ENCODE measurements at regions not wholly inside any gene's neighbourhood (a gene's known extent, or its start where the extent isn't known, plus 50 kb on each side); places are given as distances from the start of the nearest gene placed in this dataset.
A peak's percentile ranks its signal among the peaks of the same experiment; 100 is the strongest.

DNA sequence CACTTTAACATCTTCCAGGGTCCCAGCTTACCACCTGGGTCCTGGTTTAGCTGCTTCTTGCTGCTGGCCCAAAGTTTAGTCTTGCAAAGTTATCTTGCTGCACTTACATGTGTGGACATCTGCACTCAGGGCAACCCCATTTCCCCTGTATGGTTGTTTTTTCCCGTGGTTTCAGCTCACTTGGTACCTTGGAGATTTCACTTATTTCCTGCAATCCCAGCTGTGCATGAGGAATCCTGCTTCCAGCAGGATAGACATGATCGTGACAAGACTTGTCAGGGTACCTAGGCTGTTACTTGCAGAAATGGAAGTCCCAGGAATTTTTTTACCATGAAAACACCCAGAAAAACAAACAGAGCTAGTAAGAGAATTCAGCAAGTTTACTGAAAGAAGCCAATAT, 95.9 kb upstream of the LEP start:
- DNase-seq: no peak

DNA sequence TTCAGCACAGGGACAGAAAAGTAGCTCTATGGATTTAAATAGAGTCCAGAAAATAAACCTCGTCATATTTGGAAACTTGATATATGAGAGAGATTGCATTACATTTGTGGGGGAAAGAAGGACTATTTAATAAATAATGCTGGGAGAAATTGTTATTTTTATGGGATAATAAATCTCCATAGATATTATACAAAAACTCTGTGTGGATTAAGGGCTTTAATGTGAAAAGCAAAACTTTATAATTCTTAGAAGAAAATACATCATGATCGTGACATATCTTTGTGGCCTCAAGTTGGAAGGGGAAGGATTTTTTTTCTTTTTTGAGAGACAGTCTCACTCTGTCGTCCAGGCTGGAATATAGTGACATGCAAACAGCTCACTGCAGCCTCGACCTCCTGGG, 95.0 kb upstream of the LEP start:
- no peak for DNase-seq

DNA sequence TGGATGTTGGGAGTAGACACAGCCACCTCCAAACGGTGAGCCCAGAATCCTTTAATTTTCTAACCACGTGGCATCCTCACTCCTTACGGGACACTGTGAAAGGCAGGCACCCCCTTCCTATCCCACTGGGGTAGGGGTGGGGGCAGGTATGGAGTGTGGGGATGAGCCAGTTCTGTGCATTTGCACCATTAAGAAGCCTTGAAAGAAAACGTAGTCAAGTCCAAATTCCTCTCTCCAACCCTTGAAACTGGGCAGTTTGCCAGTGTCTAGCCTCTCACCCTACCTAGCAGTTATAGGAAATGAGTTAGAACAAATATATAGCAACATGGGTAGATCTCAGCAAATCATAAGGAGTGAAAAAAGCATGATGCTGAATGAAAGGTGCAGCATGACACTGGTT, 92.4 kb upstream of the LEP start:
- no peak for DNase-seq

- DNase-seq: no peak
Measured at GRCh38 chr7:128150223-128150865, 90.7 kb upstream of the LEP start.

- no peak for DNase-seq
Measured at GRCh38 chr7:128151635-128152034, 89.4 kb upstream of the LEP start.

DNA sequence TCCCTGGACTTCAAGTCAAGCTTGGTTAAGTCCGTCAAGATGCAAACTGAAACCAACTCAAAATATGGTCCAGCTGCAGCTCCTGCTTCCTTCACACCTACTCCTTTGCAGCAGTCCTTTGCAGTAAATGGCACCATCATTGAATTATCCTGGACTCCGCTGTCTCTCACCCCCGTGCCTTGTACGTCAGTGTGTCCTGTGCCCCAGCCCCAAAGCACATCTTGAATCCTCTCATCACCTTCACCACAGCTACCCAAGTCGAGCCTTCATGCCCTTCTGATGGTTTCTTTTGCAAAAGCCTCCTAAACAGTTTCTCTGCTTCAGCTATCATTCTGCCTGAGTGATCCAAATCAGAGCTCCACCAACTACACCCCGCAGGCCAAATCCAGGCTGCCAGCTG, 88.4 kb upstream of the LEP start:
- no peak for DNase-seq

- DNase-seq: no peak
Measured at GRCh38 chr7:128153436-128153835, 87.6 kb upstream of the LEP start.

DNA sequence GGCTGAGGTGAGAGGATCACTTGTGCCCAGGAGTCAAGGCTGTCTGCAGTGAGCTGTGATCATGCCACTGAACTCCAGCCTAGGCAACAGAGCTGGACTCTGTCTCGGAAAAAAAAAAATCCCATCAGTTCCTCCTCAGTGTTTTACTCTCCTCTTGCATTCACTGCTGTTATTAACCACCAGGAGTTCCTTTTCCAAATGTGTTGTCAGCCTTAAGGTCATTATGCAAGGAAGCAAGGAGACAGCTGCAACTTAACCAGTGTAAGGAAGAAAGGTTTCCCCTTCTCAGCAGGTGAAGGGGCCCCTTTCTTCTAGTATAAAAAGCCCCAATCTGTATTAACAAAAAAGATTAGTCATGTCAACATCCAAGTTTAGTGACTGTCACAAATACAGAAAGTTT, 86.6 kb upstream of the LEP start:
- peak; percentile 19 for DNase-seq

GRCh38 chr7:128155100-128155740, 85.9 kb upstream of the LEP start:
- peak; percentile 54 for DNase-seq

- DNase-seq: no peak
Measured at GRCh38 chr7:128157906-128158305, 83.2 kb upstream of the LEP start.

- no peak for DNase-seq
Measured at GRCh38 chr7:128158370-128158769, 82.7 kb upstream of the LEP start.

GRCh38 chr7:128160296-128160695, 80.8 kb upstream of the LEP start:
- no peak for DNase-seq

GRCh38 chr7:128161466-128162125, 79.5 kb upstream of the LEP start:
- DNase-seq: no peak

GRCh38 chr7:128162666-128163065, 78.4 kb upstream of the LEP start:
- DNase-seq: no peak

DNA sequence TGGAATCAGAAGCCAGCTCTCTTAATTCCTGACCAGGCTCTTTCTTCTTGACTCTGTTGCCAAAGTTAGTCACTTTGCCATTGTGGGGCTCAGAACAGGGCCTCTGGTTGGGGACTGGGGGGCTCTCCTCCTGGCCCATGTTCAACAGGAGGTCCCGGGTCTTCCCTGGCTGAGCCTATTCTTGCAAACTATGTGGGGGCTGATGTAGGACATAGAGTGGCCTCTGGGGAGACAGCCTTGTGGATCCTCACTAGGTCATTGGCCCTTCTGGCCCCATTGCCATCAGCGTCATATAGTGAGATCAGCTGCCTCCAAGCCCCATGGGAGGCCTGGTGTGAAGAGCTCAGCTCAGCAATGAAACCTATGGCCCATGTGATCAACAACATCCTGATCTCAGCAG, 77.6 kb upstream of the LEP start:
- DNase-seq: no peak

- DNase-seq: no peak
Measured at GRCh38 chr7:128164061-128164954, 76.8 kb upstream of the LEP start.

GRCh38 chr7:128164955-128165670, 76.0 kb upstream of the LEP start:
- no peak for DNase-seq

GRCh38 chr7:128165927-128166420, 75.1 kb upstream of the LEP start:
- peak; percentile 36 for DNase-seq

GRCh38 chr7:128166603-128167041, 74.5 kb upstream of the LEP start:
- peak; percentile 50 for DNase-seq

- DNase-seq: peak; percentile 94
Measured at GRCh38 chr7:128167042-128167701, 73.9 kb upstream of the LEP start.

DNA sequence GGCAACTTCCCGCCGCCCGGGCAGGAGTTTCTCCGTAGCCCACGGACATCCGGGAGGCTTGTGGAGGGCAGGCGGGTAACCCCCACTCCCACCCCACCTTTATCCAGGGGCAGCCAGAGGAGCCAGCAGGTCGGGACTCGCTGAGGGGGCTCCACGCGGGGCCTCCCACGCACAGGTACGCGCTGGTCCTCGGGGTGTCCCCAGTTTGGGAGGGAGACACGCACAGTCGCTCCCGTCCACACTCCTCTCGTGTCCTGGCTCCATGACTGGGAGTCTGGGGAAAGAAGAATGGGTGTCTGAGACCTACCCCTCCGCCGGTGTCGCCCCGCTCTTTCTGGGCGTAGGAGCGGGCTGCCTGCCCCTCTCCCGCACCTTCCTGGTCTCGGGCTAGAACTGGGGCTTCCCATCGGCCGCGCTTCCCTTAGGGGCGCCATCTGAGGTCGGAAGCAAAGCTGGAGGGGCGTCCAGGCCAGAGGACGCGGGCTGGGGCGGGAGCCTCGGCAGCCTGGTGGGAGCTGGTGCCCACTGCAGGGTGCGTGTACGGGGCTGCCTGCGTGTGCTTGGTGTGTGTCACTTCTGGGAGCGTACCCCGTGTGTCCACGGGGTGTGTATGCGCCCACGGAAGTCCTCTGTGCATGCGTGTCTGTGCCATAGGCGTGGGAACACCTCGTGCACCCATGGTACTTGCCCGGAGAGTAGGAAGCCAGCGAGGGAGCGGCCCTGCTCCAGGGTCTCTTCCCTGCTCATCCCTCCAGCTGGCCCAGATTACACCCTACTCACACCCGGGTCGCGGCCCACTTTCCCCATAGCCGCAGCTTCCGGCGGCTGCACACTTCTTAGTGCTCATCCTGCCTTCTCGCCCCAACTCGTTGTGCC, 73.0 kb upstream of the LEP start:
- DNase-seq: no peak
